SU-DHL-6 (cell line): ENCODE measurements at regions not wholly inside any gene's neighbourhood (a gene's known extent, or its start where the extent isn't known, plus 50 kb on each side); places are given as distances from the start of the nearest gene placed in this dataset.

Experiments
- H2AFZ ChIP-seq: fragments of 200-600 bp; sonication (generic); 2 replicates; pipeline ENCODE4 v1.6.1; 2014; ENCODE audit warnings: low read depth, mild to moderate bottlenecking, moderate library complexity, mixed read lengths, antibody characterized with exemption, low read length; ENCODE audit not compliant: severe bottlenecking
- H3F3A ChIP-seq: fragments of 200-600 bp; shearing (Covaris generic); 2 replicates; pipeline ENCODE4 v1.6.0; 2016; ENCODE audit warnings: antibody characterized with exemption, mild to moderate bottlenecking; ENCODE audit not compliant: insufficient read depth
- H3K27ac ChIP-seq: fragments of 200-600 bp; sonication (generic); 2 replicates; pipeline ENCODE4 v1.5.1; 2016; ENCODE audit warnings: low read depth, mild to moderate bottlenecking, low read length, moderate library complexity, mixed read lengths
- H3K27me3 ChIP-seq: fragments of 200-600 bp; sonication (generic), shearing (Covaris generic); 2 replicates; pipeline ENCODE4 v1.6.0; 2014; ENCODE audit warnings: mild to moderate bottlenecking, low read length
- H3K36me3 ChIP-seq: fragments of 200-600 bp; sonication (generic); 2 replicates; pipeline ENCODE4 v1.6.1; 2014; ENCODE audit warnings: mild to moderate bottlenecking, low read length, mixed read lengths
- H3K4me2 ChIP-seq: fragments of 300-600, 200-600 bp; shearing (Covaris generic), sonication (generic); 2 replicates; pipeline ENCODE4 v1.6.0; 2014; ENCODE audit warnings: low read length, low read depth, mild to moderate bottlenecking; ENCODE audit not compliant: poor library complexity, severe bottlenecking
- H3K4me3 ChIP-seq: fragments of 200-600 bp; sonication (generic); 2 replicates; pipeline ENCODE4 v1.5.1; 2014; ENCODE audit warnings: antibody characterized with exemption, low read length, mild to moderate bottlenecking, mixed read lengths; ENCODE audit not compliant: insufficient read depth, poor library complexity, severe bottlenecking
- H3K79me2 ChIP-seq: fragments of 200-600 bp; sonication (generic); 2 replicates; pipeline ENCODE4 v1.6.1; 2014; ENCODE audit warnings: mild to moderate bottlenecking, low read length, moderate library complexity; ENCODE audit not compliant: insufficient read depth
- H3K9ac ChIP-seq: fragments of 200-600 bp; sonication (generic); 2 replicates; pipeline ENCODE4 v1.7.0; 2014; ENCODE audit warnings: mild to moderate bottlenecking, low read length
- H3K9me2 ChIP-seq: fragments of 200-600 bp; sonication (generic); replicated peaks from 2 replicates; pipeline ENCODE4 v1.6.1; 2014; ENCODE audit warnings: low read length; ENCODE audit not compliant: insufficient read depth
- H3K9me3 ChIP-seq: fragments of 200-600 bp; sonication (generic); 2 replicates; pipeline ENCODE4 v1.6.1; 2014; ENCODE audit warnings: low read length, mixed read lengths; ENCODE audit not compliant: insufficient read depth
- H4K20me1 ChIP-seq: fragments of 200-600 bp; sonication (generic); 2 replicates; pipeline ENCODE4 v1.6.1; 2014; ENCODE audit warnings: low read depth, mild to moderate bottlenecking, antibody characterized with exemption, low read length, moderate library complexity, mixed read lengths
- EZH2phosphoT487 ChIP-seq: fragments of 200-600 bp; sonication (generic), shearing (Covaris generic); conservative IDR thresholded peaks from 2 replicates; pipeline ENCODE4 v1.6.1; 2018; ENCODE audit warnings: mild to moderate bottlenecking, antibody characterized with exemption, low read length, moderate library complexity, mixed read lengths
- TF ChIP-seq, protein P1 (sequence below): fragments of 200-600 bp; sonication (generic); IDR thresholded peaks from one replicate; pipeline ENCODE4 v1.5.1; 2017; ENCODE audit warnings: antibody characterized with exemption, mild to moderate bottlenecking, low read length, moderate library complexity; ENCODE audit not compliant: insufficient read depth, poor library complexity, severe bottlenecking

DNA sequence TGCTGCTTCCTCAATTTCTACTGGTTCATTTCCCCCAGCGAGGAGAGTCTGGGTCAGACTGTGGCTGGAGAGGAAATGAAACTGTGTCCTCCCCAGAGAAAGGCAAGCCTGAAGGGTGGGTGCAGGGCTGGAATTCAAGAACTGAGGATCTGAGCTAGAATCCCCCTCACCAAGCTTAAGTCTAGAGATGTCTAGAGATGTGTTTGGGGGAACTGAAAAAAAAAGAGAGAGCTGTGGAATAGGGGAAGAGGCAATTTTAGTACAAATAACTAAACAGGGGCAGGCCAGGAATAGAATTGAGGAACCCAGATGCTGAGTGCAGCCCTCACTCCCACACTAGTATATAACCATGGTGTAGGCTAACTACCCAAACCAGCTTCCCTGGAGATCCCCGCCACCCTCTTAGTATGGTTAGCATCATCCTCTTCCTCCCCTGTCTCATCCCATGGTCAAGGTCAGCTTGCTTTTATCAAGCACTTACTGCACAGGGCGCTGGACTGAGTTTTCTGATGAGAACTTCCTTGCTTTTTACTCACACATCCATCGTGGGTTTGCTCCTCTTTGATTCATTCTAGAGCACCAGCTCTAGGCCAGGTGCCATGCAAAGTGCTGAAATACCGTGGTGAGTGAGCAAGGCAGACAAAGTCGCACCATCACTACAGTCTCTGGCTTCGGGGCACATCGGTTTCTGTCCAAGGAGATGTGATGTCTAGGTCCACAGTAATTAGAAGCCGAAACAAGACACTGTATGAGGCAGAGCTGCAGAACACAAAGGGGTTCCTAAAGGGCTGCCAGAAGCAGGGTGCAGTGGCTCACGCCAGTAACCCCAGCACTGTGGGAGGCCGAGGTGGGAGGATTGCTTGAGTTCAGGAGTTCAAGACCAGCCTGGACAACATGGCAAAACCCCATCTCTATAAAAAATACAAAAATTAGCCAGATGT lies 112.9 kb upstream of the IPO9 start:
- no peak overlapping the region for H3K9ac ChIP-seq
- no peaks in the 10 kb centered on the region for H3K27me3 ChIP-seq
- no peaks in the 10 kb centered on the region for H4K20me1 ChIP-seq
- no peak for TF ChIP-seq EZH2phosphoT487
- TF ChIP-seq, protein P1, sequence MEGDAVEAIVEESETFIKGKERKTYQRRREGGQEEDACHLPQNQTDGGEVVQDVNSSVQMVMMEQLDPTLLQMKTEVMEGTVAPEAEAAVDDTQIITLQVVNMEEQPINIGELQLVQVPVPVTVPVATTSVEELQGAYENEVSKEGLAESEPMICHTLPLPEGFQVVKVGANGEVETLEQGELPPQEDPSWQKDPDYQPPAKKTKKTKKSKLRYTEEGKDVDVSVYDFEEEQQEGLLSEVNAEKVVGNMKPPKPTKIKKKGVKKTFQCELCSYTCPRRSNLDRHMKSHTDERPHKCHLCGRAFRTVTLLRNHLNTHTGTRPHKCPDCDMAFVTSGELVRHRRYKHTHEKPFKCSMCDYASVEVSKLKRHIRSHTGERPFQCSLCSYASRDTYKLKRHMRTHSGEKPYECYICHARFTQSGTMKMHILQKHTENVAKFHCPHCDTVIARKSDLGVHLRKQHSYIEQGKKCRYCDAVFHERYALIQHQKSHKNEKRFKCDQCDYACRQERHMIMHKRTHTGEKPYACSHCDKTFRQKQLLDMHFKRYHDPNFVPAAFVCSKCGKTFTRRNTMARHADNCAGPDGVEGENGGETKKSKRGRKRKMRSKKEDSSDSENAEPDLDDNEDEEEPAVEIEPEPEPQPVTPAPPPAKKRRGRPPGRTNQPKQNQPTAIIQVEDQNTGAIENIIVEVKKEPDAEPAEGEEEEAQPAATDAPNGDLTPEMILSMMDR, result no peak
- no peak overlapping the region for H2AFZ ChIP-seq
- no peaks in the 10 kb centered on the region for H3K36me3 ChIP-seq
- no peak overlapping the region for H3K4me3 ChIP-seq
- no peaks in the 10 kb centered on the region for H3K9me2 ChIP-seq
- no peak overlapping the region for H3K4me2 ChIP-seq
- no peaks in the 10 kb centered on the region for H3K9me3 ChIP-seq
- no peak overlapping the region for H3K27ac ChIP-seq
- H3K79me2 ChIP-seq, result no peaks in the 10 kb centered on the region
- no peaks in the 10 kb centered on the region for H3F3A ChIP-seq

DNA sequence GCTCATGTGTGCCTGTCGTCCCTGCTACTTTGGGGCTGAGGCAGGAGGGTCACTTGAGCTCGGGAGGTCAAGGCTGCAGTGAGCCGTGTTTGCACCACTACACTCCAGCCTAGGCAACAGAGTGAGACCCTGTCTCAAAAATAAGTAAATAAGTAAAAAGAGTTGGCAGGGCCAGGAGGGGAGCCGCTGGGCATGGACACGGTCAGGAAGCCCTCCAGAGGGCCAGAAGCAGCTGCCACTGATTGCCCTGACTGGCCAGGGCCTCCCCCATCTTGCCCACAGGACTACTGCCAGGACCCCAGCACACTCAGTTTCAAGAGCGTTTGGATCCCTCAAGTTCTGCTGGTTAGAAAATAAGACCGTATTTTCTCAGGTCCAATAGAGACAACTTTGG lies 112.2 kb upstream of the IPO9 start:
- H3K9me2 ChIP-seq, result no peaks in the 10 kb centered on the region
- H3F3A ChIP-seq, result no peaks in the 10 kb centered on the region

GRCh38 chr1:201717286-201717685 lies 111.7 kb upstream of the IPO9 start:
- Histone ChIP-seq H3K79me2 (no peaks in the 10 kb centered on the region), H3K9ac (no peak overlapping the region), H3F3A (no peaks in the 10 kb centered on the region)

More for the DNA sequence above, 112.2 kb upstream of the IPO9 start:
- H3K9ac ChIP-seq, result no peak overlapping the region
- no peak overlapping the region for H3K4me3 ChIP-seq
- H2AFZ ChIP-seq, result no peak overlapping the region
- no peaks in the 10 kb centered on the region for H3K27me3 ChIP-seq
- no peaks in the 10 kb centered on the region for H3K9me3 ChIP-seq
- TF ChIP-seq EZH2phosphoT487, result no peak
- TF ChIP-seq, protein P1, result no peak
- H3K36me3 ChIP-seq, result no peaks in the 10 kb centered on the region
- H3K4me2 ChIP-seq, result no peak overlapping the region
- H3K79me2 ChIP-seq, result no peaks in the 10 kb centered on the region
- no peaks in the 10 kb centered on the region for H4K20me1 ChIP-seq
- no peak overlapping the region for H3K27ac ChIP-seq

More at GRCh38 chr1:201717286-201717685, 111.7 kb upstream of the IPO9 start:
- Histone ChIP-seq H3K27ac (no peak overlapping the region), H4K20me1 (no peaks in the 10 kb centered on the region), H3K9me2 (no peaks in the 10 kb centered on the region), H3K4me3 (no peak overlapping the region), H3K4me2 (no peak overlapping the region), H2AFZ (no peak overlapping the region), H3K36me3 (no peaks in the 10 kb centered on the region), H3K9me3 (no peaks in the 10 kb centered on the region), H3K27me3 (no peaks in the 10 kb centered on the region)
- TF ChIP-seq, protein P1, result no peak
- no peak for TF ChIP-seq EZH2phosphoT487
